Endothelial cell of umbilical vein (primary cell): ENCODE measurements at regions not wholly inside any gene's neighbourhood (a gene's known extent, or its start where the extent isn't known, plus 50 kb on each side); places are given as distances from the start of the nearest gene placed in this dataset.

Experiments used
- BruUV-seq: library from RNA; stranded (reverse); fragments of 400-500 nt; replicated peaks from 2 replicates; lab custom pipeline; 2021; lab: Mats Ljungman, UMichigan
- CTCF ChIA-PET: fragments of 300-600, 350-600 bp; sonication (Branson Sonifier 250); formaldehyde crosslinking; loops from one replicate; lab custom pipeline; 2021; ENCODE audit warnings: antibody characterized with exemption, inconsistent platforms; lab: Charles Lee
- POLR2A ChIA-PET: fragments of 300-600, 350-600 bp; sonication (Branson Sonifier 250); formaldehyde crosslinking; loops from one replicate; lab custom pipeline; 2021; ENCODE audit warnings: antibody characterized with exemption, inconsistent platforms; lab: Charles Lee
- DNase-seq: peaks from one replicate; pipeline ENCODE4 v3.0.0-alpha.2; 2011; ENCODE audit warnings: low read depth, low spot score
- FAIRE-seq: peaks from 2 replicates; lab custom pipeline; 2011; peaks lifted over from hg19 to GRCh38; lab: Jason Lieb, UNC
- H2AFZ ChIP-seq: 2 replicates; pipeline ENCODE4 v1.6.0; 2012; ENCODE audit warnings: low read depth, low read length, control low read depth, inconsistent platforms
- H3K27ac ChIP-seq: 2 replicates; pipeline ENCODE4 v1.5.1; 2011; ENCODE audit warnings: low read depth, mild to moderate bottlenecking, control low read depth, low read length, moderate library complexity; ENCODE audit not compliant: insufficient read depth
- H3K27me3 ChIP-seq, 2 experiments: 2 replicates each; pipeline versions ENCODE4 v1.6.0 to v1.6.1; 2011; ENCODE audit warnings: low read length in 2 of 2, mixed read lengths in 1 of 2; ENCODE audit not compliant: control insufficient read depth in 2 of 2, insufficient read depth in 2 of 2
- H3K36me3 ChIP-seq, 2 experiments: 2 replicates in 1 of 2; 3 replicates in 1 of 2; pipeline ENCODE4 v1.5.1; 2011; ENCODE audit warnings: low read length in 2 of 2, mild to moderate bottlenecking in 1 of 2, moderate library complexity in 1 of 2; ENCODE audit not compliant: control insufficient read depth in 2 of 2, insufficient read depth in 2 of 2; ENCODE audit errors: extremely low read depth in 1 of 2
- H3K4me1 ChIP-seq: 3 replicates; pipeline ENCODE4 v1.5.1; 2011; ENCODE audit warnings: mild to moderate bottlenecking, low read length; ENCODE audit not compliant: control insufficient read depth, insufficient read depth; ENCODE audit errors: extremely low read depth
- H3K4me2 ChIP-seq: 2 replicates; pipeline ENCODE4 v1.6.1; 2011; ENCODE audit warnings: low read length, control low read depth, mixed read lengths; ENCODE audit not compliant: insufficient read depth
- H3K4me3 ChIP-seq, 3 experiments: fragments of 200-600 bp in 1 of 3; sonication (generic), shearing (Covaris generic) in 1 of 3; replicated peaks in 1 of 3; 2 replicates each; pipeline ENCODE4 v1.5.1; 2011 to 2016; ENCODE audit warnings: control low read depth in 3 of 3, low read length in 3 of 3, mild to moderate bottlenecking in 2 of 3, inconsistent platforms in 1 of 3, low read depth in 1 of 3, moderate library complexity in 1 of 3; ENCODE audit not compliant: insufficient read depth in 1 of 3
- H3K79me2 ChIP-seq: 2 replicates; pipeline ENCODE4 v1.6.0; 2012; ENCODE audit warnings: low read length, inconsistent platforms; ENCODE audit not compliant: control insufficient read depth, insufficient read depth
- H3K9ac ChIP-seq: replicated peaks from 2 replicates; pipeline ENCODE3; 2011; ENCODE audit warnings: low read length, control low read depth; ENCODE audit not compliant: insufficient read depth; ENCODE audit errors: extremely low read depth
- H3K9me1 ChIP-seq: replicated peaks from 3 replicates; pipeline ENCODE4 v1.6.0; 2011; ENCODE audit warnings: mild to moderate bottlenecking, low read length; ENCODE audit not compliant: control insufficient read depth, insufficient read depth; ENCODE audit errors: extremely low read depth
- H3K9me3 ChIP-seq: replicated peaks from 2 replicates; pipeline ENCODE4 v1.5.1; 2012; ENCODE audit warnings: low read length, inconsistent platforms; ENCODE audit not compliant: control insufficient read depth, insufficient read depth
- H4K20me1 ChIP-seq: replicated peaks from 2 replicates; pipeline ENCODE3; 2011; ENCODE audit warnings: mild to moderate bottlenecking, low read length; ENCODE audit not compliant: control insufficient read depth, insufficient read depth; ENCODE audit errors: extremely low read depth
- CTCF ChIP-seq, 2 donors: IDR thresholded peaks; 1 replicate in 1 of 2; 2 replicates in 1 of 2; pipeline ENCODE4 v1.5.1; 2011; ENCODE audit warnings: low read length in 2 of 2, mild to moderate bottlenecking in 2 of 2, moderate library complexity in 2 of 2, control low read depth in 1 of 2, inconsistent platforms in 1 of 2, low read depth in 1 of 2; ENCODE audit not compliant: insufficient read depth in 1 of 2; ENCODE audit errors: extremely low read depth in 1 of 2
- EZH2 ChIP-seq: IDR thresholded peaks from 2 replicates; pipeline ENCODE4 v1.6.1; 2012; ENCODE audit warnings: borderline replicate concordance, low read depth, mild to moderate bottlenecking, moderate library complexity, low read length, inconsistent platforms; ENCODE audit not compliant: severe bottlenecking
- FOS ChIP-seq: IDR thresholded peaks from 2 replicates; pipeline ENCODE4 v1.6.1; 2011; ENCODE audit warnings: mild to moderate bottlenecking, low read length, moderate library complexity, borderline replicate concordance; ENCODE audit not compliant: insufficient read depth
- GATA2 ChIP-seq: IDR thresholded peaks from 2 replicates; pipeline ENCODE4 v1.7.0; 2011; ENCODE audit warnings: low read depth, mild to moderate bottlenecking, moderate library complexity, mixed read lengths, low read length; ENCODE audit not compliant: insufficient read length, insufficient read depth
- JUN ChIP-seq: IDR thresholded peaks from 2 replicates; pipeline ENCODE4 v1.6.1; 2011; ENCODE audit warnings: borderline replicate concordance, low read depth; ENCODE audit not compliant: insufficient read length, insufficient read depth
- MAX ChIP-seq: IDR thresholded peaks from 2 replicates; pipeline ENCODE4 v1.6.1; 2011; ENCODE audit not compliant: insufficient read depth, insufficient read length
- MYC ChIP-seq: IDR thresholded peaks from one replicate; pipeline ENCODE4 v1.6.1; 2011; ENCODE audit warnings: mild to moderate bottlenecking, low read depth, low read length
- POLR2A ChIP-seq: IDR thresholded peaks from 2 replicates; pipeline ENCODE4 v1.6.1; 2012; ENCODE audit warnings: low read depth, mild to moderate bottlenecking, control low read depth, low read length
- POLR2AphosphoS5 ChIP-seq: IDR thresholded peaks from 2 replicates; pipeline ENCODE4 v1.6.1; 2012; ENCODE audit warnings: low read depth, mild to moderate bottlenecking, control low read depth, low read length, moderate library complexity; ENCODE audit not compliant: insufficient read depth
- dilution Hi-C: fragments of 300-500 bp; cut with MboI; formaldehyde crosslinking; loops from one replicate; pipeline ENCODE4 v1.15.0; 2019; ENCODE audit warnings: low sequenced_read_pairs; ENCODE audit not compliant: extremely low pct_ligation_motif_present
- intact Hi-C: fragments of 100-400 bp; cut with micrococcal nuclease; formaldehyde crosslinking; loops from one replicate; pipeline ENCODE4 v1.10.0; 2022

- Histone ChIP-seq H3K9ac (no peak overlapping the region), H3K4me1 (no peaks in the 10 kb centered on the region), H4K20me1 (no peaks in the 10 kb centered on the region), H3K36me3 (no peaks in the 10 kb centered on the region), H3K27ac (no peak overlapping the region), H3K27me3 (peaks cover 0 to 13% of the 10 kb centered on the region in 2 experiments), H3K79me2 (no peaks in the 10 kb centered on the region), H3K4me2 (no peak overlapping the region), H3K9me1 (no peaks in the 10 kb centered on the region), H3K9me3 (no peaks in the 10 kb centered on the region), H2AFZ (no peak overlapping the region), H3K4me3 (no peak overlapping the region)
- intact Hi-C loops (no loop called here), dilution Hi-C loops (no loop called here)
- CTCF ChIA-PET: interaction anchor here (0.8 to 4.2 kb wide), 7 partner anchors 11 to 279 kb away, joined by 3 to 17 read pairs (median 6); no protein-coding TSS in a partner anchor
- POLR2A ChIA-PET: no interaction called here
- FAIRE-seq: peak; percentile 8
- TF ChIP-seq POLR2AphosphoS5: no peak
- no peak for TF ChIP-seq EZH2
- no peak for TF ChIP-seq CTCF (IDR thresholded peaks at IDR 0.05; ENCODE audit: extremely low read depth in 1 of 2, insufficient read depth in 1 of 2, low read depth in 1 of 2, low read length in 2 of 2)
- no TSS peak for BruUV-seq
- peak; percentile 88 for DNase-seq
Observed at GRCh38 chr9:4356306-4356705, 56.4 kb upstream of the GLIS3 start.

- no peak overlapping the region for H3K4me3 ChIP-seq
- H3K9me3 ChIP-seq: no peaks in the 10 kb centered on the region
- no peaks in the 10 kb centered on the region for H3K4me1 ChIP-seq
- dilution Hi-C loops: no loop called here
- H3K27me3 ChIP-seq: peaks cover 0 to 6% of the 10 kb centered on the region in 2 experiments
- ChIA-PET CTCF (interaction anchor here (1.3 kb wide), 1 partner anchor 14 kb away, joined by 5 read pairs; no protein-coding TSS in a partner anchor), POLR2A (no interaction called here)
- TF ChIP-seq EZH2: no peak
- TF ChIP-seq JUN: no peak
- no peak for TF ChIP-seq CTCF (IDR thresholded peaks at IDR 0.05; ENCODE audit: extremely low read depth in 1 of 2, insufficient read depth in 1 of 2, low read depth in 1 of 2, low read length in 2 of 2)
- TF ChIP-seq GATA2: no peak
- no peak for TF ChIP-seq MYC
- TF ChIP-seq FOS: no peak
- no peak for TF ChIP-seq MAX
- TF ChIP-seq POLR2A: no peak
- TF ChIP-seq POLR2AphosphoS5: no peak
- intact Hi-C loops: no loop called here
- no TSS peak for BruUV-seq
- H3K79me2 ChIP-seq: no peaks in the 10 kb centered on the region
- no peaks in the 10 kb centered on the region for H3K36me3 ChIP-seq
- H3K9me1 ChIP-seq: no peaks in the 10 kb centered on the region
- no peak overlapping the region for H3K9ac ChIP-seq
- H3K4me2 ChIP-seq: no peak overlapping the region
- no peak overlapping the region for H2AFZ ChIP-seq
- DNase-seq: no peak
- no peaks in the 10 kb centered on the region for H4K20me1 ChIP-seq
- FAIRE-seq: no peak
- no peak overlapping the region for H3K27ac ChIP-seq
Observed at GRCh38 chr9:4353236-4353635, 53.4 kb upstream of the GLIS3 start.
